Lower lobe of right lung (tissue), 2 donors: ENCODE measurements at regions not wholly inside any gene's neighbourhood (a gene's known extent, or its start where the extent isn't known, plus 50 kb on each side); places are given as distances from the start of the nearest gene placed in this dataset.

Source experiments
- ATAC-seq, 2 donors: fragments of 200-7000 bp; cut with Tn5 transposase; one replicate each; pipeline ENCODE4 v1.9.1; 2020 to 2022; ENCODE audit warnings: mild to moderate bottlenecking in 2 of 2, moderate library complexity in 2 of 2
- DNase-seq: peaks from one replicate; pipeline ENCODE4 v3.0.0-alpha.2; 2020
- H3K27ac ChIP-seq: fragments of 200-600 bp; one replicate; pipeline ENCODE4 v1.8.0; 2022
- H3K27me3 ChIP-seq: fragments of 200-600 bp; one replicate; pipeline ENCODE4 v1.8.0; 2022; ENCODE audit warnings: low read depth
- H3K36me3 ChIP-seq: fragments of 200-600 bp; one replicate; pipeline ENCODE4 v1.8.0; 2022; ENCODE audit warnings: mild to moderate bottlenecking
- H3K4me1 ChIP-seq: fragments of 200-600 bp; one replicate; pipeline ENCODE4 v1.8.0; 2022
- H3K4me3 ChIP-seq: fragments of 200-600 bp; one replicate; pipeline ENCODE4 v1.8.0; 2022; ENCODE audit warnings: mild to moderate bottlenecking
- H3K9me3 ChIP-seq: fragments of 200-600 bp; one replicate; pipeline ENCODE4 v1.8.0; 2022
- intact Hi-C: fragments of 100-400 bp; cut with DNase I; formaldehyde crosslinking; loops from one replicate; pipeline ENCODE4 v1.11.0; 2022
- TF ChIP-seq, protein P1 (sequence below): fragments of 200-600 bp; IDR thresholded peaks from one replicate; pipeline ENCODE4 v1.8.0; 2022; ENCODE audit warnings: antibody characterized with exemption, mild to moderate bottlenecking
- donor health status: DM: no; HTN: yes; CAD: no; lungs with severe emphysema.

DNA sequence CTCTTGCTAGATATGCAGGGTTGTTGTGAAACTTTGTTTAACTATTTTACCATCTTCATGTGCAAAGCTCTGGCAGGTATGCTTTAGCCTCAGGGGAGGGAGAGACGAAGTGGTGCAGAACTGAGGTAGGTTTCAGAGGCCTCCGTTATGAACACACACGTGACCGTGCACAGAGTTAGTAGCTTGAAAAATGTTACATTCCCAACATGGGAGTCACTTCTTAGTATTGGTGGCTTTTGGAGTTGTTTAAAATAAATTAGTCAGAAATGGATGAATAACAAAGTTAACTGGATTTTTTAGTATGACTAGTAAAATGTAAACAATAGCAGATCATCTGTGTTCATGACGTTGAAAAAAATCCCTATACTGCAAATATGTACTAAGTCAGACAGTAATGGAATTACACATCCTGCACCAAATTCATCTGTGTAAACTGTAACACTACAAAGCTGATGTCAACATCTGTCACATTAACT is 279.6 kb downstream of the KLF13 start:
- intact Hi-C loops: no loop called here
- no peak overlapping the region for H3K4me3 ChIP-seq
- no peaks in the 10 kb centered on the region for H3K9me3 ChIP-seq
- TF ChIP-seq, protein P1, sequence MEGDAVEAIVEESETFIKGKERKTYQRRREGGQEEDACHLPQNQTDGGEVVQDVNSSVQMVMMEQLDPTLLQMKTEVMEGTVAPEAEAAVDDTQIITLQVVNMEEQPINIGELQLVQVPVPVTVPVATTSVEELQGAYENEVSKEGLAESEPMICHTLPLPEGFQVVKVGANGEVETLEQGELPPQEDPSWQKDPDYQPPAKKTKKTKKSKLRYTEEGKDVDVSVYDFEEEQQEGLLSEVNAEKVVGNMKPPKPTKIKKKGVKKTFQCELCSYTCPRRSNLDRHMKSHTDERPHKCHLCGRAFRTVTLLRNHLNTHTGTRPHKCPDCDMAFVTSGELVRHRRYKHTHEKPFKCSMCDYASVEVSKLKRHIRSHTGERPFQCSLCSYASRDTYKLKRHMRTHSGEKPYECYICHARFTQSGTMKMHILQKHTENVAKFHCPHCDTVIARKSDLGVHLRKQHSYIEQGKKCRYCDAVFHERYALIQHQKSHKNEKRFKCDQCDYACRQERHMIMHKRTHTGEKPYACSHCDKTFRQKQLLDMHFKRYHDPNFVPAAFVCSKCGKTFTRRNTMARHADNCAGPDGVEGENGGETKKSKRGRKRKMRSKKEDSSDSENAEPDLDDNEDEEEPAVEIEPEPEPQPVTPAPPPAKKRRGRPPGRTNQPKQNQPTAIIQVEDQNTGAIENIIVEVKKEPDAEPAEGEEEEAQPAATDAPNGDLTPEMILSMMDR: no peak
- no peak for DNase-seq
- no peak for ATAC-seq
- H3K27me3 ChIP-seq: no peaks in the 10 kb centered on the region
- H3K27ac ChIP-seq: no peak overlapping the region
- H3K4me1 ChIP-seq: peaks cover 6% of the 10 kb centered on the region
- no peaks in the 10 kb centered on the region for H3K36me3 ChIP-seq

DNA sequence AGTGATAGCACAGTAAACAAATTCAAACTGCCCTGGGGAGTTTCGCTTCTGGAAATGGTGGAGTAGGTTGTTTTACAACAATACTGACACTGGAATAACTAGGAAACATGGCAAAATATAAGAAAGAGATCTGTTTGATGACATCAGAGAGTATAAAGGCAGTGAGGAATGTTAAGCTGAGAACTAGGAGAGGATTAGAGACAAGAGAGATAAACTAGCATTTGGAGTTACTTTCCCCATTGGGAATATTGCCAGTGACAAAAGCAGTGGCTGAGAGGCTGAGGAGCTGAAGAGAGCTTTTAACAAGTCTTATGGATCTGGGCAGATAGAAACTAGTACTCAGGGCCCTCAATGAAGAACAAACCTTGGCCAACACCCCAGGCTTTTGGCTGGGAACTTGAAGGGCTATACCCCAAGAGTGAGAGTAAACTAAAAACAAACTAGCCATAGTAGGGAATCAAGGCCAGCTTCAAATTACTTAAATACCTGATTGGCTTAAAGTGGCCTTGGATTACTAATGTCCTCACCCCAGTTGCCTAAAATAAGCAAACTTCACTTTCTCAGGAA is 280.4 kb downstream of the KLF13 start:
- no peak for DNase-seq
- intact Hi-C loops: no loop called here

DNA sequence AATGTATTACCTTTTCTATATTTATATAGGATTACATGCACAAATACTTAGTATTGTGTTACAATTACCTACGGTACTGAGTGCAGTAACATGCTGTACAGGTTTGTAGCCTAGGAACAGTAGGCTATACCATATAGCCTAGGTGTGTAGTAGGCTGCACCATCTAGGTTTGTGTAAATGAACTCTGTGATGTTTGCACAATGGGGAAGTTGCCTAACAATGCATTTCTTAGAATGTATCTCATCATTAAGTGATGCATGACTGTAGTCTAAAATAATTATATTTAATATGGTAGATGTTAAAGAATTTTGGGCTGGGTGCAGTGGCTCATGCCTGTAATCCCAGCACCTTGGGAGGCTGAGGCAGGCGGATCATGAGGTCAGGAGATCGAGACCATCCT is 281.0 kb downstream of the KLF13 start:
- no peaks in the 10 kb centered on the region for H3K36me3 ChIP-seq
- intact Hi-C loops: no loop called here
- no peak overlapping the region for H3K4me3 ChIP-seq
- peaks cover 6% of the 10 kb centered on the region for H3K4me1 ChIP-seq
- no peak for DNase-seq
- ATAC-seq: no peak
- TF ChIP-seq, protein P1: no peak
- H3K27ac ChIP-seq: no peak overlapping the region
- no peaks in the 10 kb centered on the region for H3K9me3 ChIP-seq
- H3K27me3 ChIP-seq: no peaks in the 10 kb centered on the region

More for the DNA sequence above, 280.4 kb downstream of the KLF13 start:
- peak in 1 of 2 donors; percentile 57 for ATAC-seq
- no peak overlapping the region for H3K27ac ChIP-seq
- peaks cover 6% of the 10 kb centered on the region for H3K4me1 ChIP-seq
- H3K27me3 ChIP-seq: no peaks in the 10 kb centered on the region
- no peaks in the 10 kb centered on the region for H3K36me3 ChIP-seq
- TF ChIP-seq, protein P1: no peak
- no peaks in the 10 kb centered on the region for H3K9me3 ChIP-seq
- no peak overlapping the region for H3K4me3 ChIP-seq

DNA sequence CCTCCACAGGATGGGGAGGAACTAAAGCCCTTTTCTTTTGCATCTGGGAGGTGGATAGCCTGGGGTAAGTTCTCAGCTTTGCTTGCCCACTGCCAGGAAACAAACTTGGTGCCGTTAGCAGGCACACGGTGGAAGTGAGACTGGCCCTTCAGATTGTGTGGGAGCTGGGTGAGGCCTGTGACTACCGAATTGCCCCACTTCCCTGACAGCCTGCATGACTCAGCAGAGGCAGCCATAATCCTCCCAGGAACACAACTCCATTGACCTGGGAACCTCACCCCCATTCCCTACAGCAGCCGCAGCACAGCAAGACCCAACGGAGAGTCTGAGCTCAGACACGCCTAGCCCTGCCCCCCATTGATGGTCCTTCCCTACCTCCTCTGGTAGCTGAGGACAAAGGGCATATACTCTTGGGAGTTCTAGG is 282.6 kb downstream of the KLF13 start:
- ATAC-seq: no peak
- Histone ChIP-seq H3K36me3 (no peaks in the 10 kb centered on the region), H3K27me3 (no peaks in the 10 kb centered on the region), H3K4me3 (no peak overlapping the region), H3K4me1 (peaks cover 6% of the 10 kb centered on the region), H3K27ac (no peak overlapping the region), H3K9me3 (no peaks in the 10 kb centered on the region)
- DNase-seq: no peak
- intact Hi-C loops: no loop called here
- TF ChIP-seq, protein P1: no peak

DNA sequence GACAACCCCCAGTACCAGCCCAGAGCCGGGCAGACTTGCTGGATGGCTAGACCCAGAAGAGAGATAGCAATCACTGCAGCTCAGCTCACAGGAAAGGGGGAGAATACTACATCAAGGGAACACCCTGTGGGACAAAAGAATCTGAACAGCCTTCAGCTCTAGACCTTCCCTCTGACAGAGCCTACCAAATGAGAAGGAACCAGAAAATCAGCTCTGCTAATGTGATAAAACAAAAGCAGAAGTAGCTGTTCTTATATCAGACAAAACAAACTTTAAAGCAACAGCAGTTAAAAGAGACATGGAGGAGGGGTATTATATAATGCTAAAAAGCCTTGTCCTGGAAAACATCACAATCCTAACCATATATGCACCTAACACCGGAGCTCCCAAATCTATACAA is 283.3 kb downstream of the KLF13 start:
- peaks cover 6% of the 10 kb centered on the region for H3K4me1 ChIP-seq
- no peaks in the 10 kb centered on the region for H3K36me3 ChIP-seq
- TF ChIP-seq, protein P1: no peak
- H3K4me3 ChIP-seq: no peak overlapping the region
- H3K27me3 ChIP-seq: no peaks in the 10 kb centered on the region
- intact Hi-C loops: no loop called here
- no peak for DNase-seq
- H3K9me3 ChIP-seq: no peaks in the 10 kb centered on the region
- no peak overlapping the region for H3K27ac ChIP-seq
- ATAC-seq: no peak
